ENCODE measurements at regions not wholly inside any gene's neighbourhood (a gene's known extent, or its start where the extent isn't known, plus 50 kb on each side); places are given as distances from the start of the nearest gene placed in this dataset.
"Not testable (repeated sequence)": the region's sequence is repeated elsewhere in the genome, so short reads cannot be mapped to it uniquely, and the experiment has no call there.

DNA sequence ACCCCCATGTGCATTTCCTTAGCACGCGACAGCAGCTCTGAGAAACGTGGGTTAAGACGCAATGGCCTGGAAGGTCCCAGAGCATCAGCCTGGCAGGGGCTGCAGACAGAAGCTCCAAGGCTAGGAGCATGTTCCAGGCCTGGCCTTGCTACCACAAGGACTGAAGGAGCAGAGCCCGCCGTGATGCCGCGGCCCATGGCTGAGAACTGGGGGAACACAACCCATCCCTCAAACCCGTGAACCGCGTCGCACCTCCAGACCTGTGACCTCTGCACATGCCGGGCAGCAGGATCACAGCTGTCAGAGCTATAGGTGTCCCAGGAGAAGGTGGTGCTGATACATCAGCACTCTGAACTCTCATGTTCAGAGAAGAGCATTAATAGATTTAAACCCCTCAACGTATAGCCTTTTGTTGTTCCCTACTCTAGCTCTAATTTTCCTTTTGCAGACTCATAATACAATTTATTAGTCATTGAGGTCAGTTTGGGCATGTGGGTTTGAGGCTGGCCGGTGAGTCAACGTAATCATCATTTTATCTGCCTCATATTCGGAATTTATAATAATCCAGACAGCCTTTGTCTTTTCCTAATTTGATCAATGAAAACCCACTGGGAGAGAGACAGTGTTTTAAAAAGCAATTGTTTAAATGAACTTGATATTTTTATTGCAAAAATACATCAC lies 222.5 kb upstream of the TCERG1L start:
- DNase-seq = no peak

DNA sequence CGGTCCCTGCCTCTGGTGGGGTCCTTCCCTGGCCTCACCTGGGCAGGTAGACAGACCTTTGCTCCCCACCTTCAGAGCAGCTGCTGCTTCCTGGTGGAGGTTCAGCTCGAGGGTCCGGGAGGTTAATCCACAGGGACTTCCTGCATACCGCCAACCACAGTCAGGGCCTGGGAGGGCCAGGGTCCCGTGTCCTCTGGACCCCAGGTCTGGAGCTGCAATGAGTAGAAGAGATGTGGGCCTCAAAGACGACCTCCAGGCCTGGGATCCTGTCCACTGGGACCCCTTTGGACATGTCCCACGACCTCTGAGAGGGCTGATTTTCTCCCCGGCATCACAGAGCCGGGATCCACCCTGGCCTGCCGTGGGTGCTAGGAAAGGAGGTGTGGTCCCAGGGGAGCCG lies 223.3 kb upstream of the TCERG1L start:
- DNase-seq = no peak

- no peak for DNase-seq
Observed at GRCh38 chr10:131536676-131537075, 225.2 kb upstream of the TCERG1L start.

DNA sequence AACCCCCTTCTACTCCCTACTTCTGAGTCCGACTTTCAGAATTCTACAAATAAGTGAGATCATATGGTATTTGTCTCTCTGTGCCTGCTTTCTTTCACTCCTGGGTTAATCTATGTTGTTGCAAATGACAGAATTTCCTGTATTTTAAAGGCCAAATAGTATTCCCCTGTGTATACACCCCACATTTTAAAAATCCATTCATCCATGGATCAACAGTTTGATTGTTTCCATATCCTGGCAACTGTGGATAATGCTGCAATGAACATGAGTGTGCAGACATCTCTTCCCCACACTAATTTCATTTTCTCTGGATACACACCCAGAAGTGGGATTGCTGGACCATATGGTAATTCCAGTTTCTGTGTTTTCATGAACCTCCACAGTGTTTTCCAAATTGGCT lies 225.8 kb upstream of the TCERG1L start:
- DNase-seq = no peak

GRCh38 chr10:131544495-131544894 lies 233.0 kb upstream of the TCERG1L start:
- DNase-seq = no peak

DNA sequence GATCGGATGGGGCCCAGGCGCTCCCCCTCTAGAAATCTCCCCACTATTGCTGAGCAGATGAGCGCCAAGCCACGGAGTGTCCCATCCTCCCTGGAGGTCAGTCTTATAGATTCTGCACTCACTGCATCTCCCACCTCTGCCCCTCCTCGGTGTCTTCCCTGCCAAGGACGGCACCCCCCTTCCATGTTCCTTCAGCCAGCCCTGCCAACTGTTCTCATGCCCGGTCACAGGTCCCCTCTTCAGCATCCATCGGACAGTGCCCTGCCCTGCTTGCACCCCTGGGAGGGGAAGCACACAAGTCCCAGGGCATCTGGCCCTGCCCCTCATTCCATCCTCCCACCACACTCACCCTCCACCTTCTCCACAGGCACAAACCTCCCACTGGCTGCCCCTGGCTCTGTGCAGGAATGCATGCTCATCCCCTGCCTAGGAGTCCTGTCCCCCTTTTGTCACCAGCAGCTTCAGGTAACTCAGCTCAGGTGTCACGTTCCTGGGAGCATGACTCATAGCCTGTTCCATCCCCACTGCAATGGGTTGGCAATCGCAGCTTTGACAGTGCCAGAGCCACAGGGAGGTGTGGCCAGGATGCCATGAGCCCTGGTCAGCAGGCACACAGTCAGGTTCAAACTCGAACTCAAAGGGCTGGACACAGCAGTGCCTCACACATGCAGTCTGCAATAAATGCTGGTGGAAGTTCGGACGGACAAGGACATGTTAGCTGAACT lies 234.7 kb upstream of the TCERG1L start:
- no peak for DNase-seq

GRCh38 chr10:131547129-131547799 lies 235.7 kb upstream of the TCERG1L start:
- no peak for DNase-seq

DNA sequence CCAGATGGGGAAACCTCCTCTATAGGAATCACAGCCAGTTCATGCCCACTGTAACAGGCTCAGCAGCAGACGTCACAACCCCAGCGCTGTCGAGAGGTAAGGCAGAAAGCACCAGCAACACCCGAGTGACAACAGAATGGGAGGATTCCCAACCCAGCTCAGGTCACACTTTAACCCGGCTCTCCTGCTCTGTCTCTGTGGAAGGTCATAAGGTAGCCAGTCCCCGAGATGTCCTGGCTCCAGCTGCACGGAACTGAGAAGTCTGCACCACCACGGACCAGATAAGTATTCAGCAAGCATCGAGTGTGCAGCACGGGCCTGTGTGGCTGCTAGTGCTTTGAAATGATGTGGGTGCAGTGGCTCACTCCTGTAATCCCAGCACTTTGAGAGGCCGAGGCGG lies 236.7 kb upstream of the TCERG1L start:
- DNase-seq = no peak

DNA sequence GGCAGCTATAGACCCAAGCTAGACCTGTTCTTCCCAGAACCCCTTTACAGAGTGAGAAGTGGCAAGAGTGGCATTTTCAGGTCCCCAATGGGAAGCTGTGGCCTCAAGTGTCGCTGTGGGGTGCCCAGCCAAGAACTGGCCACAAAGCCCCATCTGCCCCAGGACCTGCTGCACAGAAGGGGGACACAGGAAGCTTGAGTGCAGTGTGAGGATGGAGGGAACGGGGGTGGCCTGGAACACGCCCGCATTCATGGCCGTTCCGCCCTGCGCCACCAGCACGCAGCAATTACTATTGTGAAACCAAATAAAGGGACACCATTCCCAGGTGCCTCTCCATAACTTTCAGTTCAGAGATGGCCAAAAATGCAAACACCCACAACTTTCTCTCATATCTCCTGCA lies 237.6 kb upstream of the TCERG1L start:
- no peak for DNase-seq

GRCh38 chr10:131553121-131553520 lies 241.6 kb upstream of the TCERG1L start:
- DNase-seq = no peak

GRCh38 chr10:131553581-131553980 lies 242.1 kb upstream of the TCERG1L start:
- no peak for DNase-seq

- no peak for DNase-seq
Observed at GRCh38 chr10:131554821-131555220, 243.3 kb upstream of the TCERG1L start.

- no peak for DNase-seq
Observed at GRCh38 chr10:131555406-131555805, 243.9 kb upstream of the TCERG1L start.

GRCh38 chr10:131556061-131556896 lies 244.8 kb upstream of the TCERG1L start:
- no peak for DNase-seq

DNA sequence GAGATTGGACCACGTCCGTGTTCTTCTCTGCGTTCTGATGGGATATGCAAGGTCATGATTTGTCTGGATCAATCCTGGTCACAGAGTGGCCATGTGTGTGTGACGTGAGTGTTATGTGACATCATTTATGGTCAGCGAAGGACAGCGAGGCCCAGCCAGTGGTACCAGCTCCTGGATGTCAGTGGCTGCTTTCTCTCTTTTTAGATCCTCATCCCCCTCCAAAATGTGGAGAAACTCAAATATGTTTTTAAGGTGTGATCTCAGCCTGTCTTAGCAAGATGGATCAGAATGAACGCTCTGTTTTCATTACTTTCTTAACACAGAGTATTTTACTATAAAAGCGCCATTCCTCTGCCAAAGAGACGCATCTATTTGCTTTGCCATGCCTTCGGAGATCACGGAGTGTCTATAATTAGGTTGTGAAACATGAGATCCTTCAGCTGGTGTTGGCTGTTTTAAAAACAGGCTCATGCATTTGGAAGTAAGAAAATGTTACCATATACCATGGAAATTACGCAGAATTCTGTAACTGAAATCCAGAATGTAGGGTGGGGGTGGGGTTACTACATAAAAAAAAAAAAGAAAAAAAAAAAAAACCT lies 245.5 kb upstream of the TCERG1L start:
- no peak for DNase-seq

DNA sequence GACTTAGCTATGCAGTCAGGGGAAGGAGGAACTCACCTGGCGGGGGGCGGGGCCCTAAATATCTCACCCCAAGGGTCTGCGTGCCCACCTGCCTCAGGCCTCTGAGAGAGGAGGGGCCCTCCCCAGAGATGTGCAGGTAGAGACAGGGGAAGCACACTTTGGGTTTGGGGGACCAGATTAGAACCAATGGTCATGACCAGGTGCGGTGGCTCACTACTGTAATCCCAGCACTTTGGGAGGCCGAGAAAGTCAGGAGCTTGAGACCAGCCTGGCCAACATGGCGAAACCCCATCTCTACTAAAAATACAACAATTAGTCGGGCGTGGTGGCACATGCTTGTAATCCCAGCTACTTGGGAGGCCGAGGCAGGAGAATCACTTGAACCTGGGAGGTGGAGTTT lies 246.4 kb upstream of the TCERG1L start:
- DNase-seq = not testable (repeated sequence)

GRCh38 chr10:131559450-131559911 lies 248.0 kb upstream of the TCERG1L start:
- DNase-seq = no peak

GRCh38 chr10:131560166-131560565 lies 248.6 kb upstream of the TCERG1L start:
- DNase-seq = no peak

GRCh38 chr10:131560706-131561355 lies 249.3 kb upstream of the TCERG1L start:
- DNase-seq = no peak

DNA sequence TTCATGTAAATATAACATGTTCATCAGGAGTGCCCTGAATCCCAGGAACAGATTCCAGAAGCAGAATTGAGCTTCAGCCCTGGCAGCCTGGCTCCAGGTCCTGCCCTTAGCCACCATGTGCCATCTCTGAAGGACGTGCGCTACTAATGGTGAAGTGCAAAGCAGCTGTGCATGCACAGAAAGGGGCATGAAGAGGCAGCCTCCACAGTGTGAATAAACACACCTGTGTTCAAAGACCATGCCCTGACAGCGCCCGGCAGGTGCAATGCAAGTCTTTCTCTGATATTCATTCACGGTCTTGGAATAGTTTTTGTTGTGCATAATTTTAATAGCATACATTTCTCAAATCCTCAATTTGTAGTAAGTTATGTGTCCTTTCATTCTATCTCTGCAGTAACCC lies 250.4 kb upstream of the TCERG1L start:
- no peak for DNase-seq

- DNase-seq = no peak
Observed at GRCh38 chr10:131563411-131563810, 251.9 kb upstream of the TCERG1L start.
